ENCODE measurements at regions not wholly inside any gene's neighbourhood (a gene's known extent, or its start where the extent isn't known, plus 50 kb on each side); places are given as distances from the start of the nearest gene placed in this dataset.
"Not testable (repeated sequence)": the region's sequence is repeated elsewhere in the genome, so short reads cannot be mapped to it uniquely, and the experiment has no call there.

DNA sequence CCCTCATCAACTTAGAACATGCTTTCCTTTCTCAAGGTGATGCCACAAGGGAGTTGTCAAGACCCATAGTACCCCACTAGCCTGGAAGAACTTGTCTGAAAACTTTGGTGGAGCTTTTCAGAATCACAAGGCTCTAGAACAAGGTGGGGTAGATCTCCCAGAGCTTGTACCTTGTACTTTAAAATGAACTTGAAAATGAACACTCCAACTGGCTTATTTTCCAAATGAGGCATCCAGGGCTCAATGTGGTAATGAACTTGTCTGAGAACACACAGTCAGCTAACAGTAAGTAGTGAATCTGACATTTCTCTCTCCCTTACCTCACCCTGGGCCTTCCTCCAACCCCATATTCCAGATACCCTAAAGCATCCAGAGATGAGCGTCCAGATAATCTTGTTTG, 81.8 kb upstream of the THBS1 start:
- DNase-seq: no peak

- no peak for DNase-seq
These were observed 81.2 kb upstream of the THBS1 start for GRCh38 chr15:39499681-39500080.

DNA sequence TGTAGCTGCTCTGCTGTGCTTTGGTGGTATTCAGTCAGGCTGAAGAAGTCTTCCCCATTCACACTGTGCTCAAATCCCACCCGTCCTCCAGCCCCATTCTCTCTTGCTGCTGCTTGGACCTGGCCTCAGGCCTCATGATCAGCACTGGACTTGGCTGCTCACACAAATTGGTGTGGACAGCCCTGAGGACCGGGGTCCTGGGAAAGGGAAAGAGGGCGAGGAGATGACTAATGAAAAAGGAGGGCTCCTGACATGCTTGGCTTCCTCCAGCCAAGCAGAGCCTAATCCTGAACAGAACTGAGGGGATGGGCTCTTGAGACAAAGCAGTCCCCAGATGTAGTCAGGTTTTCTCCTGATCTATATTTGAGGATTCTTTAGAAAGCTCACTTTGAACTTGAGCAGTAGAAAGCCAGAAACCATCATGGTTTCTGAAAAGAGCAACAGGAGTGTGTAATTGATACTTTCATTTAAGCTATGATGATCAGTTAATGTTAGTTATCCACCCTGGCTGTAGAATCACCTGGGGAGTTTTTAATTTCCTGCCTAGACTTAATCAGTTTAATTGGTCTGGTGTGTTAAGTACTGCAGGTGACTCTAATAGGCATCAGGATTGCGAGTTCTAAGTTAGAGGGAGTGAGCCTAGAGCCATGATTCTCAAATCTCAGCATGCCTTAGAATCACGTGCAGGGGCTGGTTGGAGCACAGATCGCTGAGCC, 79.4 kb upstream of the THBS1 start:
- no peak for DNase-seq

- DNase-seq: no peak
These were observed 78.8 kb upstream of the THBS1 start for GRCh38 chr15:39502082-39502447.

DNA sequence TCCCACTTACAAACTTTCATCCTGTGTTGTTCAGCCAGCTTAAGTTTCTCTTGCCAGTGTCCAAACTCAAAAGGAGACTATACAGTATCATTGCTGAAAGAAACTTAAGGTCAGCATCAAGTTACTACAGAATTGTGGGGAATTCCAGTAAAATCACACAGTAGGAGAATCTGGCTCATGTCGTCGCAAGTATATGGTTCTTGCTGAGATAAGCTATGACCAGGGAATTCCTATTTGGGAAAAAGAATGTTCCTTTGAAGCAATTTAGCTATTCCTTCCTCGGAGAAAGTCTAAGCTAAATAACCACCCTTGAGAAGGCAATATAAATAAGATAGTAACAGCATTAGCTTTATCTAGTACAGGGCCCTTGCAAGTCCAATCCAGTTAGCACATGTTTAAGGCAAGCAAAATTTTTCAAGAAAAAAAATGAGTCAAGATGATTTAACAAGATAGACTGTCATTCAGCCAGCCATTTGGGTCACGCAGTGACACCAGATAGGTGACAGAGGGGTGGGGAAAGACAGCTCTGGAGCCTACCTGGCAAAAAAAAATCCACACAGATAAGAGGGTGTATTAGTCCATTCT, 78.2 kb upstream of the THBS1 start:
- no peak for DNase-seq

DNA sequence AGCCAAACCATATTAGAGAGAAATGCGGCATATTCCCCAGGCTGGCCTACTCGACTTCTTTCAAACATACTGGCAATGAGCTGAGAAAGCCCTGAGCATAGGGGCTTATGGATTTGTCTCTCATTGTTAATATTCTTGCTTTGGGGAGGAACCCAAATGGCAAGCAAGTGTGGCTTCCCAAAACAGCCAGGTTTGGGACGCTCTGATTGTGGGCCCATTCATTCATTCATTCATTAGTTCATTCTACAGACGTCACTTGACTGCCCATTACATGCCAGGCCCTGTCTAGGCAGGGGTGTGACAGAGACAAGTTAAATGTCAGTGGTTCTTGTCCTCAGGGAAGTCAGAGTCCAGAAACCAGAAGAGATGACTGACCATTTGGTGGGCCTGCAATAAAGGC, 77.4 kb upstream of the THBS1 start:
- DNase-seq: no peak

GRCh38 chr15:39504808-39505207, 76.1 kb upstream of the THBS1 start:
- no peak for DNase-seq

DNA sequence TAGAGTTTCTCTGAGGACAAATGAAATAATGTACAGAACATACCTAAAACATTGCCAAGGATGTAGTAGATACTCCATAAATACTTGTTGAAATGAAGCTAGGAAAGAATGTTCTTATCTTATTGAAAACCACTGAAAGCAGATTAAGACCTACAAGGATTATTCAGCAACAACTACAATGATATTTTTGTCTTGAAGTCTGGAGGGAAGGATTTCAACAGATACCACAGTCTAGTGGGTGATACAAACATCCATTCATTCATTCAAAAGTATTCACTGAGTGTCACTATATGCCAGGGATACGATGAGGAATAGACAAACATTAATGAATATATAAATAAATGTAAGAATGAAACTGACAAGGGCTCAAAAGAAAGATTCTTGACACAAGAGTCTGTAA, 74.7 kb upstream of the THBS1 start:
- no peak for DNase-seq

DNA sequence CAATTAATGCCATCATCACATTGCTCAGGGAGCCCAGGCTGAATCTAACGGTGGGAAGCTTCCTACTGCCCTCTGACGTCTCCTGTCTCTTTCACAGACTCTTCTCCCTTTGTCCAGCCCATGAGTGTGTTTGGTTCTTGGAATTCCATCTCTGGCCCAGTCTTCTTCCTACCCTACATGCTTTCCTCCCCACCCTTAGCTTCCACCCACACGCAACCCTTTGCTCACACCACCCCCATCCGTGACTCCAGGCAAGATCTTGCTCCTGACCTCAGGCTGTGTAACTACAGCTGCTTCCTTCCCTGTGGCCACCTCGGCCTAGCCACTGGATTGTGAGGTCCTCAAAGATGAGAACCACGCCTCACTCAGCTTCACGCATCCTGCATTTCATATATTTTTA, 72.3 kb upstream of the THBS1 start:
- DNase-seq: no peak

GRCh38 chr15:39510001-39510701, 70.7 kb upstream of the THBS1 start:
- DNase-seq: no peak

GRCh38 chr15:39511000-39511915, 69.6 kb upstream of the THBS1 start:
- DNase-seq: no peak

DNA sequence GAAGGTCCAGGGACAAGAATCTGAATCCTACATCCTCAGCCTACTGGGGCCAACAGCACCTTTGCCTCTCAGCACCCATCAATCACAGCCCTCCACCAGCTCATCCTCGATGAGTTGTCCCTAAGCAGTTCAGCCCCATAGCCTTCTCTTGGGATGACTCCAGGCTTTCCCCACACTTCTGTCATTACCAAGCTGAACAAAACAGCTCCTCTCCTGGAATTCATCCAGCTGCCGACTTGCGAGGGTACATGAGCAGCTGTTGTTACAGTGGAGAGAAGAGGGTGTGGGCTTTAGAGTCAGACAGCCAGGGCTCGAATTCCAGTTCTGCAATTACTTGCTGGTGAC, 69.0 kb upstream of the THBS1 start:
- no peak for DNase-seq

GRCh38 chr15:39512643-39513042, 68.2 kb upstream of the THBS1 start:
- no peak for DNase-seq

GRCh38 chr15:39513936-39514335, 66.9 kb upstream of the THBS1 start:
- no peak for DNase-seq

GRCh38 chr15:39514933-39515332, 65.9 kb upstream of the THBS1 start:
- DNase-seq: no peak

DNA sequence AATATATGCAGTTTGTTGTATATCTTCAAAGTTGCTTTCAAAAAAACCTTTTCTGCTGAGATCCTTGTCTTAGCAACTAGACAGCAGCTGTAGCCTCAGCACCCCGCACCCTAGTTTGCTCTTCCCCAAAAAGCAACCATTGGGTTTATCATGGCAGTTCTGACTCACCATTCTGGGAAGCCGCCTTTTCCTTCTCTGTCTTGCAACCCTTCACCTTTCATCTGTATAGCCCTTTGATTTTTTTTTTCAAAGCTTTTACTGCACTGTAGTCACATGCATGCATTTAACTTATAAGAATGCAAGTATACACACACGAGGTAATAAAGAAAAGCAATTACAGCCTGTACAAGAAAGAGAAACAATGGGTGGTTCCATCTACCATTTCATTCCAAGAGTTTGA, 65.1 kb upstream of the THBS1 start:
- no peak for DNase-seq

DNA sequence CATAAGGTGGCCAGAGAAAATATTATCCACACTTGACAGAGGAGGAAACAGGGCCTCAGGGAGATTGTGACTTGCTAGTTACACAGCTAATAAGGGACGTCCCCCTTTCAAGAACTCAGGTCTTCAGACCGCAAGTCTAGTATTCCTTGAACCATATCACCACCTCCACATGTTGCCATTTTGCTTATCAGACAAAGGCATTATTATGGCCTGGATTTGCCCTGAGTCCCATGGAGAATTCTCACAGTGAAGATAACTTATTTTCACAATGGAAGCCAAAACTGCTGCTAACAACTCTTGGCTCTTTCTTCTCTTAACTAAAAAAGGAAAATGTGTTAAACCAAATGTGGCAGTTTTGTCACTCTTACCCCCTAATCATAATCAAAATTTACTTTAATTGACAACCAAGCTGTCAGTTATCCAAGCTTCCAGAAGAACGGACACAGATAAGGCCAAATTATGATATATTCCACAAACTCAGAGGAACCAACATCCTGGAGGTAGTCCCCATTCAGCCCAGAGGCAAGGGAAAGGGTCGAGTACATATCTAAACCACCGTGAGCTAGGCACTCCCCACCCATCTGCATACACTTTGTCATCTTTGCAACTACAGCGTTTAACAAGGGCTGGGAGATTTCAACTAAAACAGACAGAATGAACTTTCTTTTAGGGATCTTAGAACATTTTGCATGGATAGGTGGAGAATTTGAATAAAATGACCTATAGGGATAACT, 63.6 kb upstream of the THBS1 start:
- DNase-seq: no peak

DNA sequence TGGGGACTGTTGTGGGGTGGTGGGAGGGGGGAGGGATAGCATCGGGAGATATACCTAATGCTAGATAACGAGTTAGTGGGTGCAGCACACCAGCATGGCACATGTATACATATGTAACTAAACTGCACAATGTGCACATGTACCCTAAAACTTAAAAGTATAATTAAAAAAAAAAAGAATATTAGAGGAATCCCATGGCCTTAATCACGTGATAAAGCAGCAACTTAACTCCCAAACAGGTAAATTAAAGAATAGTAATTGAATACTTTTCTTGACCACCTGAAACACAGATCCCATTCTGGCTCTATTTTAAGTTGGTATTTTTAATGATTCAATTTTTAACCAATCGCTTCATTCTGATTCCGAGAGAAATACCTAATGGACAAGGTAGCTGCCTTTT, 56.9 kb upstream of the THBS1 start:
- not testable (repeated sequence) for DNase-seq

DNA sequence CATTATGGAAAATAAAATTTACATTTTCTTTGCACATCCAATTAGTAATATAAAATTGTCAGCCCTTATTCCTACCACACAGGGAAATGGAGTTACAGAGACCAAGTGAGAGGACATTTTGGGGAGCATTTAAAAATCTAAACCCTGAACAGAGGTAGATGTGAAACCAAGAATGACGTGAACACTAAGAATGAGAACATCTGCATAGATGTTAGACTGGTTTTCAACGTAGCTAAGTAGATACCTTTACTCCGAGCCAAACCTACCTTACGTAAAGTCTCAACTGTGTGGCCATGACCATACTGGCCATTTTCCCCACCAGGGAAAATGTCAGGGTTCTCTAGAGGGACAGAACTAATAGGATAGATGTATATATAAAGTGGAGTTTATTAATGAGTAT, 51.4 kb upstream of the THBS1 start:
- no peak for DNase-seq

GRCh38 chr15:39530480-39531342, 50.2 kb upstream of the THBS1 start:
- DNase-seq: no peak
